Non-pigmented ciliary epithelial cell (primary cell): ENCODE measurements at regions not wholly inside any gene's neighbourhood (a gene's known extent, or its start where the extent isn't known, plus 50 kb on each side); places are given as distances from the start of the nearest gene placed in this dataset.

Experiments
- DNase-seq: peaks from one replicate; pipeline ENCODE4 v3.0.0-alpha.2; 2010; ENCODE audit warnings: low read depth

DNA sequence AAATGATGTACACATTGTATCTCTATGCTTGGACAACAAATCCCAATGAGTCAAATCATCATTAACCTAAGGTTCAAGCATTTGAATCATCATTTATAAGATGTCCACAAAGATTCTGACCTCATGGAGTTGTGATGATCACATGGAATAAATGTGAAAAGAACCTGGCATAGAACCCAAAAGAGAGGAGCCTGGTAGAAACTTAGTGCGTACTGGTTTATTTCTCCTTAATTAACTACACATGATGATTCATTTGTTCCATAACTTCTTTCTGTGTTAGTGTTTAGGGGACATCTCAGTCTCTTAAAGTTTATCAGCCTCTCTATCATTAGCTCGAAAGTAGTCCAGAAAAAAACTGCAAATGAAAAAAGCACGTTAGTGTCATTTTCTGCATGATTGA lies 411.6 kb downstream of the BRINP1 start:
- no peak for DNase-seq

DNA sequence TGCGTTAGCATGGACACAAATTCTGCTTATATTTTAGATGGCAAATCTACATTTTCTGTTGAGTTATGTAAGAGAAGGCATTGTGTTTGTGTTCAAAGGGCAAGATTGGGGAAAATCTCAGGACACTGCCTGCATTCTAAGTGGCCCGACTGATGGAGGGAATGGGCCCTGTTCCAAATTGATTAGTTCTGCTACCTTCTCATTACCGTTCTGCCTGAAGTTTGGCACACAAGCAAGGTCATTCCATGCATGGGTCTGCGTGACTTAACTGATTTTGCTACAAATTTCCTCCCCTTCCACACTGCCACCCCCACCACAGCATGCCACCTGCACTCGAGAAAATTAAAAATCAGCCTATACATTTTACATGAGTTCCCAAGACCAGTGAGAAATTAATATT lies 409.9 kb downstream of the BRINP1 start:
- no peak for DNase-seq

DNA sequence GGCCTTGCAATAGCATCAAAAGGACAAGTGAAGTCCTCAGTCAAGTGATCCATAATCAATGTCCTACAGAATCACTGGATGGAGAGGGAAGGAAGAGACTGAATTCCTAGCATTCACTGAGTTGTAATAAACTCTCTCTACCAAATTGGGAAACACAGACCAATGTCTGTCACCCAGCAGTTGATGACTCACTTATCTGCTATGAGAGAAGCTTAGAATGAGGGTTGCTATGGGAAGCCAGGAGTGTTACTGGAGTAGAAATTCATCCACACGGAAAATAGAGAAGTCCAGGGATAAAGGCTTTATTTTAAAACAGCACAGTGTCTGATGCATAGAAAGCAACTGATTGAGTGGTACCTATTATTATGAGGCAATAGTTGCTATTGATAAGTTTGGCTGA lies 407.4 kb downstream of the BRINP1 start:
- DNase-seq, result peak; percentile 67

DNA sequence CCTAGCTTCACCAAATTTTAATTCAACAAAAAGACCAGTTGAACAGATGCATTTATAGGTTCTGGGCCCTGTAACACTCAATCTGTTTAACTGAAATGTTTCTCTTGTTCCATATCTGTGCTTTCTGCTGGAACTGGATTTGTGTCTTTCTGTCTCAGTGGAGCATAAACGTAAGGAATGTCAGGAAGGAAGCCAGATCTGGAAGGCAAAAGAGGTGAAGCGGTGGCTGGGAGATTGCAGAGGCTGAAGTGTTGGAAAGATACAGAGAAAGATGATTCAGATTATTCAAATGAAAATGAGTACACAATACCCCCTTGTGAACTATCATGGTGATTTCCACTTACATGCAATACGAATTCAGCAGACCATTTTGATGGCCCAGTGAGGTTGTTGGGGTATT lies 406.8 kb downstream of the BRINP1 start:
- peak; percentile 19 for DNase-seq

DNA sequence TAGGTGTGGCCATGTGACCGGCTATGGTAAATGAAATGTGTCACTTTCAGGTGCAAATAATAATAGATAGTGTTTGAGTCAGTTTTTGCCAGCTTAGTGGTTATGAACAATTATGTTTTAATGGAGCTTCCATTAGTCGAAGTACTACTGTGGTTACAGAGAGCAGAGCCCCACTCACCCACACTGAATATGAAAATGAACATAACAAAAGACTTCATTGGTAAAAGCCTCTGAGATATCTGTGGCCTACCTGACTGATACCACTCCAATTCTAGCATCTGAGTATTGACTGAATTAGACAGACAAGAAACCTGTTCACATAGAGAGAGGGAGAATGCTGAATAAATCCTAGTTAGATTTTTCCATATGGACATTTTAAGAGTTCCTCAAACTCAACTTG lies 405.6 kb downstream of the BRINP1 start:
- no peak for DNase-seq

DNA sequence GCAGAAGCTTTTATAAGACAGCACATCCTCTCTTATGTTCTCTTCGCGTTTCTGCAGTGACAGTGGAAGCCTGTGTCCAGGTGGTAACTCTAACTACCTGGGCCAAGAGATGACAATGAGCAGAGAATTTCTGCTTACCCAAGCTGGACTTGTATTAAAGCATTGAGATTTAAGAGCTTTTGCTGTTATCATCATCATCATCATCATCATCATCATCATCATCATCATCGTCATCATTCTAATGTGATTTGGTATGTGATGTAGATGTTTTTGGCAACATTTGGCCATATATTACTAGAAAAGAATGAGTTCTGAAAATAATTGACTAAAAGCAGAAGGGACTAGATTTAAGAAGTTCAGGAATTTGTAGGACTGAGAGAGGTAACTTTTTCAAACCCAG lies 401.3 kb downstream of the BRINP1 start:
- no peak for DNase-seq

DNA sequence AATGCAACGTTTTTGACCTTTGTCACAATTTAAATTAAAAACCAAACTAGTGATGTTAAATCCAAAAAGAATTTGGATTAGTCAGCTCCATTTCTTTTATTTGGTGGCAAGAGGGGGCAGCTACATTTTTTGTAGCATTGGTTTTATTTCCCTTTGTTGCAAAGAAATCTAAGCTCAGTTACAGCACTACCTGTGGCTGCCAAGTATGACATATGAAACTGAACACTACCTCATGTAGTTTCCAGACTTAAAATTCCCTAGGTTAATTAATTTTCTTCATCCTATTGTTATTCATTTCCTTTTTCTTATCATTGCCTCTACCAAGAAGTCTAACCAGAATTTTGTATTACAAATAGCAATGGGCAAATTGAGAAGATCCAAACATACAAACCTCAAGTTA lies 393.5 kb downstream of the BRINP1 start:
- DNase-seq, result no peak

DNA sequence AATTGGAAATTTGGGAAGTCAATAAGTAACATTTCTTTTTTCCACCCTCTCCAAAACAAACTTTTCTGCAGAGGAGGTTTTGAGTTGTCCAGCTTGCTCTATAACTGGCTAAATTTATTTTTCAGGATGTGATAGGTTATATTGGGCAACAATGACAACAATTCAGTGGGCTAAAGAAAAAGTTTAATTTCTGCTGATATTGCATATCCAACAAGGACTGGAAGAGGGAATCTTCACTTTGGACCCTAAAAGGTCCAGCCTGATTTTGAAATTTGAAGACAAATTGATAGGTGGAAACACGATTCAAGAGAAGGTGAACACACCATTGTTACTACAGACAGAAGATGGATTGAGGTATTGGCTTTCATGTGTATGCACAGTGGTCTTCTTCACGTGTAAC lies 393.1 kb downstream of the BRINP1 start:
- DNase-seq, result no peak

DNA sequence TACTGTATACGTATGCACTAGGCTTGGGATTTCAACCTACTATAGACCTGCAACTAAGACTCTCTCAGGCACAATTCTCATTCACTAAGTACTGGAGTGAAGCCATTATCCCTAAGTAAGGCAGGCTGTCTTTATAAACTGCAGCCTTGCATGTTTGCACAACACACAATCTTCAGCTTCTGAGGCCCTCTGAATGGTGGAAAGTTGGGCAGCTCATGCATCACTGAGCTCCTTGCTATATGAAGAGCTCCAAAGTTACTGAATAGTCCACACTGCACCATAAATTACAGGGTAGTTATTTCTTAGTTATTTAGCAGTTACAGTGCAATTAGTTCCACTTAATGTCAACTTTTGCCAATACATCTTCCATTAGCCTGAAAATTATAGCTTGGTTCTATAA lies 384.6 kb downstream of the BRINP1 start:
- DNase-seq, result no peak

DNA sequence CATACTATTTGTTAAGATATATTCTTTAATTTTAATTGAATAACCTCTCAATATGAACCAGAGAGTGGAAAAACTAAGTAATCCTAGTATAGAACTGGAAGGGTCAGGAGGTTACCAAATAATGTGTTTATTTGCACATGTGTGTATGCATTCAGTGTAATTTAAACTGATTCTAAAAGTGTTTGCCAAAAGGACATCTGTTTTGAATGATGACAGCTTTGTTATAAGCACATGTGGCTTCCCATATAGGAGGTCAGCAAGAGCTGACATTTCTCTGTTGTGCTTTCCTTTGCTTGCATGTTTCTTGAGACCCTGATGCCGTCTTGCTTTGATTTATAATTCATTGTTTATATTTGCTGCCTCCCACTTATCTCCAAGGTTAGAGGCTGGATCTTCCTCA lies 383.4 kb downstream of the BRINP1 start:
- DNase-seq, result no peak

DNA sequence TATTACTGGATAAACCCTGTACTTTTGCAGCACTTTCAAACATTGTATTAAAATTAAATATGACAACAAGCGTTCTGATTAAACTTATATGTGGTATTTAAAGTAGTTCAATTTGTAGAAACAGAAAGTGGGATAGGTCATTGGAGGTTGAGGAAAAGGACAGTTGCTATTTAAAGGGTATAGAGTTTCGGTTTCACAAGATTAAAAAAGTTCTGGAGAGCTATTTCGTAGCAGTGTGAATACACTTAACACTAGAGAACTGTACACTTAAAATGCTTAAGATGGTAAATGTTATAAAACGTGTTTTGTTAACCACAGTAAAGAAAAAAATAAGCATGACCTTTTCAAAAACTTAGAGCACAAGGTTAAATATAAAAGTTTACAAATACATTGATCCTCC lies 382.1 kb downstream of the BRINP1 start:
- DNase-seq, result no peak

DNA sequence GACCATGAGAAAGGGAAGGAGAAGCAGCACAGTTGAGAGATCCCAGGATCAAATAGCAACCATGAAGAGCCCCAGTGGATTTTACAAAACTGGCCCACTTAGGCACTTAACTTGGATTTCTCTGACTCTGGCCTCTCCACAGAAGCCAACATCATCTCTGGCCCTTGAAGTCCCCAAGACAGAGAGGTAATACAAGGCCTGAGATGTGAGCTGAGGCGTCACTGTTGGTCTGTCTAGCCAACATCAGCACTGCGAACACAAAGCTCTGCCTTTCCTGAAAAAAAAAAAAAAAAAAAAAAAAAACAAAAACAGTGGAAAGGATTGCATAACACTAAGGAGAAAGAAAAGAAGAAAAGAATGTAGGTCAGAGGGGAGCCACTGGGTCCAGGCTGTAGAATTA lies 378.3 kb downstream of the BRINP1 start:
- DNase-seq, result no peak

DNA sequence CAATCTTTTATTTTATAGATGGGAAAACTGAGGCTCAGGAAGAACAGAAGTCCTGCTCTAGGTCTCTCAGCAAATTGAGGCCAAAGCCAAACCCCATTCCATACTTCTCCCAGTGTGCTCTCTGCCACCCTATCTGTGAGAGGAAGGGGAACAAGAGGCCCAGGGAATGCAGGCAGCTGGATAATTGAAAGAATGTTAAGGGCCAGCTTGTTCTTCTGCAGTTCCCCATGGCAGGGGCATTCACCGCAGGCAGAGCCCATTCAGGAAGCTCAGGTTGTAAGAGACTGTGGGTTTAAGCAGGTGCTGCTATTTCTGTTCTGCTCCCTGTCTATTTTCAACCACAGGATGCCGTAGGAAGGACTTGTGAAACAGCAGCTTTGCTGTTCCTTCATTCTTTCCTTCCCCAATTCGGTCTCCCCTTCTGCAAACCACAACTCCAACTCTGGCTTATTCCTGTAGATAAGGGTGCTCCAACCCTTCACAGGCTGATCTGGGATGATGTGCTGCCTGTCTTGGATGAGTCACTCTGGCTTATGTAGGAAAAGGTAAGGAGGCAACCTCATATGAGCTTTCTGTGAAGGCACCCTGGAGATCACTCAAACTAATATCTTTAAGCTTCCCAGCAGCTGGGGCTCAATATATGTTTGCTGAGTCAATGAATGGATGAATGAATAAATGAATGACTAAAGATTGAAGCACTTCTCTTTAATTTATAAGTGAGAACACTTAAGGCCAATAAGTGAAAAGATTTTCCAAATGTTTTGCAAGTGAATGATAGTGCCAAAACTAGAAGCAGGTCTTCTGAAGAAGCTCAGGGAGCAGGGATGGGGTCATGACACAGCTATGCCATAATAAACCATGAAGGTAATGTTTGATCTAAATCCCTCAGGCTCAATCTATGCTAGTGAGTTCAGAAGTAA lies 377.6 kb downstream of the BRINP1 start:
- no peak for DNase-seq

DNA sequence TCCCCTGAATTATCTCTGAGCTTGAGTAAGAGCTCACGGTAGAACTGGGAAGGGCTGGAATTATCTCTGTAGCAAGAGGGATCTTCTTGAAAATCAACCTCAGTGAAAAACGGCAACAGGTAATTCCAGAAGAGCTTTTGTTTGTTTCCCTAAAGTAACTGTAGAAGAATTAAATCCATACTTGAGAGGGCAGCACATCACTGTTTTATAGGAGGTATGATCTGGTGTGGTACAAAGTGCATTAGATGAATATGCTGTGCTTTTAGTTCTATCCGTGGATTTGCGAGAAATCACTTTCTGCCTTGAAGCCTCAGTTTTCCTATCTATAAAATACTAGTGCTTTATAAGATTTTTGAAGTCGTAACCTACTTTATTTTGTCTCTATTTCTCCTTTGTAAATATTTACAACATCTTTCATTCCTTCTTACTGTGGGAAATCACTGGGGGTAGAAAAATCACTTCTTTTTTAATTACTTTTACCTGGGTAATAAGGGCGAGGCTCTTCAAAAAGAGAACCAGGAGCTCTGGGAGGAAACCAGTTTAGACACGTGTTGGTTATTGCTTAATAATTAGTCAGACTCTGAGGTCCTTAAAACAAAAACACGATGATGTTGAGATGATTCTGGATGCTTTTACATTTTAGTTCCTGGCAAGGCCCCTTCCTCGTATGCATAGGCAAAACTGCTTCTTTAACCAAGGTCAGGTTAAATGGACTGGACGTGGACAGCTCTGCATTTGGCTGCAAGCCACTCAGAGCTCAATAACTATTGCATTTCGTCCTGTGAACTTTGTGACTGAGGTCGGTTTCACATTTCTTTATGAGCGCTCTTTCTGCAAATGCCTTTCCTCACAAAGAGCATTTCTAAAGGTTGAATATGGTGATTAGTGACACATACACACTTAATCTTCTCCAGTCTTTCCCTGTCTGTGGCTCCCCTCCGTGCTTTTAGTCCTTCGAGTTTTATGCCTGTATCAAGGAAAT lies 376.1 kb downstream of the BRINP1 start:
- no peak for DNase-seq

DNA sequence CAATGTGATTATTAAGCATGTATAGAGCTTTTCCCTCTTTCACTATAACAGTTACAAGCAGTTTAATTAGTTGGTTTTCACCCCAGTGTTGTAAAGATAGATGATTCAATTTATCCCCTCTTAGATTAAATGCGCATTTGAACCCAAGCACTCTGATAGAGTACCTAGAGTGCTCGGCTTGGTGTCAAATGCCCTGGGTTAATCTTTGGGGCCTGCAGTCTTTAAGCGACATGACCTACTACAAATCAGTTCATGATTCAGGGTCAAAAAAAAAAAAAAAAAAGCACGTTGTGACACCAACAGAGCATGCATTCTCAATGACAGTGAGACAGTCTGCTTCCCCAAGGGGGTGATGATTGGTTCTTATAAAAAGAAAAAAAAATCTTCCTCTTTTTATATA lies 375.3 kb downstream of the BRINP1 start:
- no peak for DNase-seq

DNA sequence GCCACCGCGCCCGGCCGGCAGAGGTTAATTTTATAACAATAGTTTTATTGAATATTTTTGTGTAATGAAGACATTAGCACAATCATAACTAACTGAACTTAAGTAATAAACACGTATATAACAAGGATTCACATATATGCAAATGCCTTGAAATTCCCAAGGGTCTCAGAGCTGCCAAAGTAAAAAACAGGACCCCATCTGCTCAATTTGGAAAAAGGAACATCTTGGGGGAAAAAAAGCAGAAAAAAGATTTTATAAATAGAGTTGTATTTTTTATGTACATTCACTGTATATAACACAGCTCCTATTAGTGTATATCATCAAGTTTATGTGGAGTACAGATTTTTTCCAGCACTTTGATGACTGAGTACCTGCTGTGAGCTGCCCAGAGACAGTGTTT lies 366.7 kb downstream of the BRINP1 start:
- DNase-seq, result no peak

DNA sequence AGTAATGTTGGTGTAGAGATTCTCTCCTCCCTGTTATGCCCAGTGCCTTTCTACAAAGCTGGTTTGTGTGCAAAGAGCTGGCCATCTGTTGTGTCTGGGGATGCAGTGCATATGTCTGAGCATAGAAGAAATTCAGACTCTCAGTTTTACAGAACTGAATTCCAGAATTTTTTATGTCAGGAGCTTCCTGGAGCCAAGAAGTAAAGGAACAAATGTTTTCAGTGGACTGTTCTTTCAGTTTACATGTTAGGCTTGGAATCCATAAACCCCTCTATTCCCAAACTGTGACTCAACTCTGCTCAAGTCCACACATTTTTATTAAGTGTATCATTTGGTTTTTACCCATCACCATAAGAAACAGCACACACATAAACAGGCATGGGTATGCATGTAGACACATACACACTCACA lies 366.0 kb downstream of the BRINP1 start:
- peak; percentile 57 for DNase-seq

DNA sequence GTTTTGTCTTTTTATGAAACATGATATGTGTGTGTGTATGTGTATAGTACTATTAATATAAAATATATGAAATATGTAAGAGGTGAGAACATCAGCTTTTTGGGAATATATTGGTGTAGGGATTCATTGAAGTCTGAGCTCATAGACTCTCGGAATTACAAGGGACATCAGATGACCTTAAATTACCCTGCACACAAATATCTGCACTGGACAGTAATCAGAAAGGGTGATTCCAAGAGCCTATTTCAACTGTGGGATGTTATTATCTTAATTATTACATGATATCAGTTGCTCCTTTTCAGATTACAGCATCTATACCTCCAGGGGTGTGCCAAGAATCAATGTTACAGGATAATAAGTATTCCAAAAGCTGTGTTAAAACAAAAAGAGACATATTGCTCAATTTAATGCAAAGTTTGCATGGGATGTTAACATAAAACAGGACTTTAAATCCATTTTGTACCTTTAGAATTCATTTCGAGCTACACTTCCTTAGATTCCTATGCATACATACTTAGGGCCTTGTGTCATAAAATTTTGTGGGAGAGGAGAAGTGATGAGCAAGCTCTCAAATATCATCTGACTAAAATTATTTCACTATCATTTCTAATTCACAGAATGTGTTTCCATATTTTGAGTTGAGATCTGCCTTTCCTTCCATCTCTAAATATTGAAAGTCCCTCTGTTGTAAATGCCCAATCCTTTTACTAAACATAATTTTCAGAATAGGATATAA lies 365.2 kb downstream of the BRINP1 start:
- DNase-seq, result no peak

DNA sequence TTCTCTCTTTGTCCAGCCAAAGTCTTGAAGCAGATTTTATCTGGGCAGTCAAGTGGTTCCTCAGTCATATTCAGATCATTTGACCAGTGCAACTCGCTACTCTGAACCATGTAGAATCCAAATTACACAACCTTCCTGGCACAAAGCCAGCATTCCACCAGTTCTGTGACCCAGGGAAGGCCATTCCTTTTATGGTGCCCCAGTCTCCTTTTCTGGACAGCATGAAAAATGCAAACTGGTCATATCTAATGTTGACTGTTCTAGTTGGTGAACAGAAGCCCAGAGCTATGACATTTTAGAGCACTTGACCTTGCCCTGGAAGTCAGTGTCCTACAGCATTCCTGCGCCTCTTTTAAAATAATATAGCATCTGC lies 364.6 kb downstream of the BRINP1 start:
- peak; percentile 69 for DNase-seq

DNA sequence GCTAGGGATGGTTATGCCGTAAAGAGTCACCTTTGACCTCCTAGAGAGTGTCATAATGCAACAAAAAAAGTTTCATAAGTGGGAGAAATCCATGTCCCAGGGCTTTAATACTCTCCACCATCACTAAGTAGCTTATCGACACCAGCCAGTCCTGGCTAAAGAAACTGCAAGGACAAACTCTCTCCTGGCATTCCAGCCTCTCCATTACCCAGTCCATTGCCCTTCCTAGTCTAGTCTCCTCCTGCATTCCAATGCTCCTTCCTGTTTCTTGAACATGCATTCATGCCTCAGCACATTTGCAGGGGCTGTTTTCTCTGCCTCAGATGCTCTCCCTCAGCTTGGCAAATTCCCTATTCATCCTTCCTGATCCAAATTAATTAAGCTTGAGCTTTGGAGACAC lies 364.1 kb downstream of the BRINP1 start:
- DNase-seq, result no peak

DNA sequence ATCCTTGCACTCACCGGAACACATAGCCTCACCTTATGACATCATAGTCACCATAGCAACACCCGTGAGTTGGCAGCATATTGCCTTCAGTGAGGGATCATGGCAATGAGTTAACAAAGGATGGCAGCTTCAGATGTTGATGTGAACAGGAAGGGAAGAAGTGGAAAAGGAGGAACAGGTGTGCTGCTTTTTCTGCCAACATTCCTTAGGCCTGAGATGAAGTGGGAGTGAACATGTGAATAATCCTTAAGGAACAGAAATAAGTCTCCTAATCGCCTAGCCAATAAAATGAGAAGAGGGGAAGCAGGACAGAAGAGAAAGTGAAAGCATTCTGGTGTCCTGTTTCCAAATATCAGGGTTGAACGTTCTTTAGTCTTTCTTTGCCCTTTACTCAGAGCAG lies 360.0 kb downstream of the BRINP1 start:
- no peak for DNase-seq

DNA sequence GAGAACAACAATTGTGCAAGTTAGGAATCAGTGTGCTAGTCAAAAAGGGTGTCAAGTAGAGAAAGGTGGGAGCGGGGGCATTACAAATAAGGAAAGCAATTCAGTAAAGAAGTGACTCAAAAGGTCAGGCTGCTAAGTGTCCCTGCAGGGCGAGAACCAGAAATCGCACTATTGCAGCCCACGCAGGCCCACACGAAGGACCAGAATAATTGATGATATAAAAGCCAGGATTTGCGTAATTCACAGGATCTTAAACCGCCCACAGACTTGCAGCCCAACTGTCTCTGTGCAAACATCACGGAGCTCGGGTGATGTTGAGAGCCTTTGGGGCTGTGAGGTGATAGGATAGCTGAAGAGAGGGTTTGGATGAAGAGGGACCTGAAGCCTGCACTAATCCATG lies 349.0 kb downstream of the BRINP1 start:
- DNase-seq, result no peak
